Endothelial cell of umbilical vein (primary cell): ENCODE measurements at regions not wholly inside any gene's neighbourhood (a gene's known extent, or its start where the extent isn't known, plus 50 kb on each side); places are given as distances from the start of the nearest gene placed in this dataset.

ENCODE experiments used
- EZH2 ChIP-seq: IDR thresholded peaks from 2 replicates; pipeline ENCODE4 v1.6.1; 2012; ENCODE audit warnings: borderline replicate concordance, low read depth, mild to moderate bottlenecking, moderate library complexity, low read length, inconsistent platforms; ENCODE audit not compliant: severe bottlenecking
- MYC ChIP-seq: IDR thresholded peaks from one replicate; pipeline ENCODE4 v1.6.1; 2011; ENCODE audit warnings: mild to moderate bottlenecking, low read depth, low read length
- POLR2A ChIP-seq: IDR thresholded peaks from 2 replicates; pipeline ENCODE4 v1.6.1; 2012; ENCODE audit warnings: low read depth, mild to moderate bottlenecking, control low read depth, low read length
- POLR2AphosphoS5 ChIP-seq: IDR thresholded peaks from 2 replicates; pipeline ENCODE4 v1.6.1; 2012; ENCODE audit warnings: low read depth, mild to moderate bottlenecking, control low read depth, low read length, moderate library complexity; ENCODE audit not compliant: insufficient read depth
- TF ChIP-seq, protein P1 (sequence below), 2 donors: IDR thresholded peaks; 1 replicate in 1 of 2; 2 replicates in 1 of 2; pipeline ENCODE4 v1.5.1; 2011; ENCODE audit warnings: low read length in 2 of 2, mild to moderate bottlenecking in 2 of 2, moderate library complexity in 2 of 2, control low read depth in 1 of 2, inconsistent platforms in 1 of 2, low read depth in 1 of 2; ENCODE audit not compliant: insufficient read depth in 1 of 2; ENCODE audit errors: extremely low read depth in 1 of 2
- TF ChIP-seq, protein P2 (sequence below): IDR thresholded peaks from 2 replicates; pipeline ENCODE4 v1.6.1; 2011; ENCODE audit not compliant: insufficient read depth, insufficient read length

DNA sequence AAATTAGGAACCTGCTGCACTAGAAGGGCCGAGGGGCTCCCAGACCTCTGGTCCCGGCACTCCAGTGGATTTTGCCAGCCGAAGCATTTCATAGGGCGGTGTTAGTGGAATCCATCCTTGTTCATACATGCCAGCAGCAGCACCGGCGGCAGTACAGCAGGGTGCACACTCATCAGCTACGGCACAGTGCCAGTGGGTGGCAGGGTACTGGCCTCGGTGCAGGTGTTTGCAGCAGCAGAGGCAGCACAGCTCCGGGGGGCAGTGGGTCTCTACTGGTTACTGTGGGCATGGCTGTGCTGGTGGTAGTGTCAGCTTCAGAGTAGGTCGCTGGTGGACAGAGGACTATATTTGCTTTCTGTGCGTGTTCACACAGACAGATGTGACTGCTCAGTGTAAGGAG, 985.7 kb downstream of the CDH8 start:
- TF ChIP-seq, protein P1, sequence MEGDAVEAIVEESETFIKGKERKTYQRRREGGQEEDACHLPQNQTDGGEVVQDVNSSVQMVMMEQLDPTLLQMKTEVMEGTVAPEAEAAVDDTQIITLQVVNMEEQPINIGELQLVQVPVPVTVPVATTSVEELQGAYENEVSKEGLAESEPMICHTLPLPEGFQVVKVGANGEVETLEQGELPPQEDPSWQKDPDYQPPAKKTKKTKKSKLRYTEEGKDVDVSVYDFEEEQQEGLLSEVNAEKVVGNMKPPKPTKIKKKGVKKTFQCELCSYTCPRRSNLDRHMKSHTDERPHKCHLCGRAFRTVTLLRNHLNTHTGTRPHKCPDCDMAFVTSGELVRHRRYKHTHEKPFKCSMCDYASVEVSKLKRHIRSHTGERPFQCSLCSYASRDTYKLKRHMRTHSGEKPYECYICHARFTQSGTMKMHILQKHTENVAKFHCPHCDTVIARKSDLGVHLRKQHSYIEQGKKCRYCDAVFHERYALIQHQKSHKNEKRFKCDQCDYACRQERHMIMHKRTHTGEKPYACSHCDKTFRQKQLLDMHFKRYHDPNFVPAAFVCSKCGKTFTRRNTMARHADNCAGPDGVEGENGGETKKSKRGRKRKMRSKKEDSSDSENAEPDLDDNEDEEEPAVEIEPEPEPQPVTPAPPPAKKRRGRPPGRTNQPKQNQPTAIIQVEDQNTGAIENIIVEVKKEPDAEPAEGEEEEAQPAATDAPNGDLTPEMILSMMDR (IDR thresholded peaks at IDR 0.05; ENCODE audit: extremely low read depth in 1 of 2, insufficient read depth in 1 of 2, low read depth in 1 of 2, low read length in 2 of 2): no peak
- TF ChIP-seq POLR2AphosphoS5 (no peak), MYC (no peak), EZH2 (no peak), POLR2A (no peak)
- TF ChIP-seq, protein P2, sequence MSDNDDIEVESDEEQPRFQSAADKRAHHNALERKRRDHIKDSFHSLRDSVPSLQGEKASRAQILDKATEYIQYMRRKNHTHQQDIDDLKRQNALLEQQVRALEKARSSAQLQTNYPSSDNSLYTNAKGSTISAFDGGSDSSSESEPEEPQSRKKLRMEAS: no peak
